HCT116 (cell line): ENCODE measurements at regions not wholly inside any gene's neighbourhood (a gene's known extent, or its start where the extent isn't known, plus 50 kb on each side); places are given as distances from the start of the nearest gene placed in this dataset.
"Not testable (repeated sequence)": the region's sequence is repeated elsewhere in the genome, so short reads cannot be mapped to it uniquely, and the experiment has no call there.

ENCODE experiments used
- ATAC-seq: fragments of 200-7000 bp; cut with Tn5 transposase; 2 replicates; pipeline ENCODE4 v1.9.1; 2020; ENCODE audit warnings: mild to moderate bottlenecking, moderate library complexity
- BruUV-seq: library from RNA; stranded (reverse); fragments of 400-500 nt; replicated peaks from 2 replicates; lab custom pipeline; 2021; lab: Mats Ljungman, UMichigan
- CTCF ChIA-PET: fragments of 300-600 bp; sonication (Branson Sonifier 250); formaldehyde crosslinking; loops from one replicate; lab custom pipeline; 2021; ENCODE audit warnings: antibody characterized with exemption; lab: Charles Lee
- POLR2A ChIA-PET: fragments of 300-600, 350-600 bp; sonication (Branson Sonifier 250); formaldehyde crosslinking; loops from one replicate; lab custom pipeline; 2021; ENCODE audit warnings: antibody characterized with exemption; lab: Charles Lee
- RAD21 ChIA-PET, 2 experiments: fragments of 300-600 bp; sonication (Branson Sonifier 250); formaldehyde crosslinking; loops; one replicate each; lab custom pipeline; 2023; ENCODE audit warnings: low total read pairs in 2 of 2; ENCODE audit not compliant: uncharacterized antibody in 2 of 2, unreplicated experiment in 2 of 2, low non-redundant PET in 1 of 2; lab: Charles Lee
- DNase-seq: peaks from one replicate; pipeline ENCODE4 v3.0.0-alpha.2; 2010; ENCODE audit warnings: low read depth, low spot score
- H2AFZ ChIP-seq: fragments of 200-600 bp; shearing (Covaris generic), sonication (generic); 2 replicates; pipeline ENCODE4 v1.6.1; 2017; ENCODE audit warnings: low read depth, mixed run types, mixed read lengths, antibody characterized with exemption, low read length; ENCODE audit not compliant: poor library complexity, severe bottlenecking
- H3K27ac ChIP-seq: 2 replicates; pipeline ENCODE4 v1.5.1; 2012; ENCODE audit warnings: low read depth, low read length
- H3K27me3 ChIP-seq: fragments of 200-600 bp; sonication (generic); 2 replicates; pipeline ENCODE4 v1.6.1; 2016; ENCODE audit warnings: mixed run types, low read length, mixed read lengths; ENCODE audit not compliant: insufficient read depth
- H3K36me3 ChIP-seq, 2 experiments: fragments of 200-500 bp in 1 of 2; fragments of 200-600 bp in 1 of 2; sonication (Bioruptor generic) in 1 of 2; sonication (generic) in 1 of 2; 2 replicates each; pipeline versions ENCODE4 v1.5.1 to v1.6.1; 2014 to 2016; ENCODE audit warnings: low read length in 2 of 2, inconsistent platforms in 1 of 2, mixed read lengths in 1 of 2, mixed run types in 1 of 2; ENCODE audit not compliant: insufficient read depth in 2 of 2, control insufficient read depth in 1 of 2
- H3K4me1 ChIP-seq, 2 experiments: fragments of 200-600 bp in 1 of 2; sonication (generic) in 1 of 2; 2 replicates each; pipeline versions ENCODE4 v1.5.1 to v1.6.1; 2012 to 2017; ENCODE audit warnings: low read length in 2 of 2, inconsistent platforms in 1 of 2, mild to moderate bottlenecking in 1 of 2, mixed read lengths in 1 of 2, mixed run types in 1 of 2, moderate library complexity in 1 of 2; ENCODE audit not compliant: insufficient read depth in 2 of 2, control insufficient read depth in 1 of 2
- H3K4me2 ChIP-seq: fragments of 200-600 bp; sonication (generic); 2 replicates; pipeline ENCODE4 v1.6.1; 2017; ENCODE audit warnings: mixed run types, low read length, mixed read lengths
- H3K4me3 ChIP-seq, 2 experiments: fragments of 200-600 bp in 1 of 2; sonication (generic) in 1 of 2; replicated peaks in 1 of 2; 2 replicates each; pipeline ENCODE4 v1.5.1; 2011 to 2016; ENCODE audit warnings: low read length in 2 of 2, control low read depth in 1 of 2, low read depth in 1 of 2, mild to moderate bottlenecking in 1 of 2, mixed read lengths in 1 of 2, mixed run types in 1 of 2
- H3K79me2 ChIP-seq: fragments of 200-600 bp; sonication (generic); 2 replicates; pipeline ENCODE4 v1.6.1; 2017; ENCODE audit warnings: mild to moderate bottlenecking, mixed run types, low read length, moderate library complexity, mixed read lengths; ENCODE audit not compliant: insufficient read depth
- H3K9ac ChIP-seq: fragments of 200-600 bp; sonication (generic); 2 replicates; pipeline ENCODE4 v1.6.1; 2016; ENCODE audit warnings: low read length, mixed read lengths
- H3K9me2 ChIP-seq: fragments of 200-600 bp; sonication (generic), shearing (Covaris generic); 2 replicates; pipeline ENCODE4 v1.6.1; 2017; ENCODE audit warnings: mixed run types, mild to moderate bottlenecking, moderate library complexity; ENCODE audit not compliant: insufficient read depth
- H3K9me3 ChIP-seq, 2 experiments: fragments of 200-500 bp in 1 of 2; fragments of 200-600 bp in 1 of 2; sonication (Bioruptor generic) in 1 of 2; sonication (generic) in 1 of 2; 2 replicates each; pipeline ENCODE4 v1.6.1; 2014 to 2017; ENCODE audit warnings: low read length in 2 of 2, mixed read lengths in 2 of 2, inconsistent platforms in 1 of 2, low read depth in 1 of 2, mild to moderate bottlenecking in 1 of 2, mixed run types in 1 of 2, moderate library complexity in 1 of 2; ENCODE audit not compliant: control insufficient read depth in 1 of 2, insufficient read depth in 1 of 2
- H4K20me1 ChIP-seq: fragments of 200-600 bp; sonication (generic), shearing (Covaris generic); 2 replicates; pipeline ENCODE4 v1.6.1; 2017; ENCODE audit warnings: mixed run types, mild to moderate bottlenecking, moderate library complexity; ENCODE audit not compliant: insufficient read depth
- ATF3 ChIP-seq: IDR thresholded peaks from 2 replicates; pipeline ENCODE4 v1.6.1; 2012
- CBX3 ChIP-seq: IDR thresholded peaks from 2 replicates; pipeline ENCODE4 v1.6.1; 2012; ENCODE audit warnings: low read depth
- EGR1 ChIP-seq: IDR thresholded peaks from 2 replicates; pipeline ENCODE4 v1.6.1; 2012; ENCODE audit warnings: low read depth
- EZH2 ChIP-seq: fragments of 200-600 bp; sonication (generic); IDR thresholded peaks from 2 replicates; pipeline ENCODE4 v1.6.1; 2017; ENCODE audit warnings: antibody characterized with exemption, mixed run types
- FOSL1 ChIP-seq: IDR thresholded peaks from 2 replicates; pipeline ENCODE4 v1.6.1; 2012; ENCODE audit warnings: low read depth
- MAX ChIP-seq: IDR thresholded peaks from 2 replicates; pipeline ENCODE4 v1.6.1; 2012
- POLR2A ChIP-seq: IDR thresholded peaks from 2 replicates; pipeline ENCODE4 v1.7.0; 2011; ENCODE audit warnings: borderline replicate concordance; ENCODE audit not compliant: insufficient read depth, insufficient read length; ENCODE audit errors: extremely low read depth
- POLR2AphosphoS5 ChIP-seq: IDR thresholded peaks from 2 replicates; pipeline ENCODE4 v1.6.1; 2011; ENCODE audit warnings: mild to moderate bottlenecking, low read depth, low read length, moderate library complexity
- SIN3A ChIP-seq: IDR thresholded peaks from 2 replicates; pipeline ENCODE4 v1.6.1; 2012; ENCODE audit warnings: low read depth
- SP1 ChIP-seq: IDR thresholded peaks from 2 replicates; pipeline ENCODE4 v1.6.1; 2012; ENCODE audit warnings: low read depth
- ZFX ChIP-seq: fragments of 450-650 bp; IDR thresholded peaks from 2 replicates; pipeline ENCODE4 v1.6.1; 2017
- ZNF274 ChIP-seq: fragments of 200-500 bp; sonication (Bioruptor generic); IDR thresholded peaks from 2 replicates; pipeline ENCODE4 v1.6.1; 2014; ENCODE audit warnings: mild to moderate bottlenecking, low read depth, low read length, inconsistent platforms
- intact Hi-C: fragments of 100-400 bp; cut with micrococcal nuclease; formaldehyde crosslinking; loops from 2 replicates; pipeline ENCODE4 v1.10.0; 2022

- Histone ChIP-seq H3K4me1 (peaks cover 0 to 9% of the 10 kb centered on the region in 2 experiments; a peak in 1 of 4 replicates), H3K9me3 (no peaks in the 10 kb centered on the region), H3K36me3 (no peaks in the 10 kb centered on the region), H3K27me3 (no peaks in the 10 kb centered on the region), H3K4me3 (no peak overlapping the region), H4K20me1 (no peaks in the 10 kb centered on the region), H2AFZ (no peak overlapping the region), H3K79me2 (no peaks in the 10 kb centered on the region), H3K27ac (no peak overlapping the region), H3K9me2 (no peaks in the 10 kb centered on the region)
- ChIA-PET RAD21 (no interaction called here), POLR2A (no interaction called here)
- no TSS peak for BruUV-seq
- ATAC-seq (no peak), DNase-seq (no peak)
- intact Hi-C loops, result no loop called here
- TF ChIP-seq SP1 (no peak), POLR2A (no peak), ZFX (no peak), ZNF274 (no peak), EZH2 (no peak), EGR1 (no peak)
- TF ChIP-seq, all 23 proteins: peak for 0
- Histone ChIP-seq H3K9ac (no peak overlapping the region), H3K4me2 (no peak overlapping the region)
- CTCF ChIA-PET, result no interaction called here
These were observed 81.8 kb upstream of the RBMS1 start for GRCh38 chr2:160575368-160575767.

- Histone ChIP-seq H2AFZ (no peak overlapping the region), H3K9me3 (no peaks in the 10 kb centered on the region), H3K9me2 (no peaks in the 10 kb centered on the region), H3K27ac (no peak overlapping the region), H3K4me3 (no peak overlapping the region), H3K27me3 (no peaks in the 10 kb centered on the region), H3K36me3 (no peaks in the 10 kb centered on the region), H3K4me1 (peaks cover 0 to 9% of the 10 kb centered on the region in 2 experiments; a peak in 1 of 4 replicates), H3K4me2 (no peak overlapping the region), H3K9ac (no peak overlapping the region), H3K79me2 (no peaks in the 10 kb centered on the region), H4K20me1 (no peaks in the 10 kb centered on the region)
- DNase-seq (no peak), ATAC-seq (no peak)
- POLR2A ChIA-PET, result no interaction called here
- CTCF ChIA-PET, result no interaction called here
- RAD21 ChIA-PET, result no interaction called here
- BruUV-seq, result no TSS peak
- TF ChIP-seq SIN3A (no peak), ATF3 (no peak), ZNF274 (no peak), EGR1 (no peak), ZFX (no peak), SP1 (no peak), CBX3 (no peak), MAX (no peak), POLR2A (no peak), FOSL1 (no peak), POLR2AphosphoS5 (no peak)
- intact Hi-C loops, result no loop called here
These were observed 82.5 kb upstream of the RBMS1 start for GRCh38 chr2:160576054-160576499.

- RAD21 ChIA-PET, POLR2A ChIA-PET, ATAC-seq: not testable (repeated sequence)
These were observed 83.5 kb upstream of the RBMS1 start for GRCh38 chr2:160577081-160577480.

More at GRCh38 chr2:160577081-160577480, 83.5 kb upstream of the RBMS1 start:
- H3K27ac ChIP-seq, H3K9me2 ChIP-seq, H3K27me3 ChIP-seq, H3K36me3 ChIP-seq, H4K20me1 ChIP-seq, H3K4me1 ChIP-seq, intact Hi-C loops, H3K9me3 ChIP-seq, H3K79me2 ChIP-seq, H2AFZ ChIP-seq, DNase-seq, CTCF ChIA-PET, H3K4me3 ChIP-seq, H3K4me2 ChIP-seq, BruUV-seq, H3K9ac ChIP-seq: not testable (repeated sequence)
